Thyroid gland (tissue), 4 donors: ENCODE measurements at regions not wholly inside any gene's neighbourhood (a gene's known extent, or its start where the extent isn't known, plus 50 kb on each side); places are given as distances from the start of the nearest gene placed in this dataset.

Experiments
- POLR2A ChIP-seq, 2 donors: fragments of 450-650 bp; IDR thresholded peaks; one replicate each; pipeline ENCODE4 v1.6.1; 2017; ENCODE audit warnings: antibody characterized with exemption in 2 of 2, mild to moderate bottlenecking in 2 of 2, moderate library complexity in 1 of 2
- TF ChIP-seq, protein P1 (sequence below), 6 experiments: fragments of 200-600 bp in 3 of 6; fragments of 450-650 bp in 3 of 6; sonication (generic) in 3 of 6; IDR thresholded peaks; one replicate each; pipeline ENCODE4 v1.5.1; 2016 to 2019; ENCODE audit warnings: antibody characterized with exemption in 6 of 6, mild to moderate bottlenecking in 2 of 6, inconsistent platforms in 1 of 6, moderate library complexity in 1 of 6

DNA sequence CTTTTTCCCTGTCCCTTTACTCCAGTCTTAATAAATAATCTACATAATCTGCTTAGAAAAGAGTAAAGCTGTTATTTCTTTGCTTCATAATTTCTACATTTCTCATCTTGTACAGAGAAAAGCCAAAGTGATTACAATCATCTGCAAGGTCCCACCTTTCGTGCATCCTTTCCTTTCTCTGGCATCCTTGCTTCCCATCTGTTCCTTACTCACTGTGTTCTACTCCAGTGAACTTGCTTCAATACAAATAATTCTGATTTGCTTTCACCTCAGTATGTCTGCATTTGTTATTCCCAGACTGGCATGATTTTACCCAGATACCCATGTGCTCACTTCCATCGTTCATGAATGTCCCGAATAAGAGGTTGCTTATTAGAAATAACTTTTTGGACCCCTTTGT lies 99.4 kb upstream of the DSEL start:
- TF ChIP-seq, protein P1, sequence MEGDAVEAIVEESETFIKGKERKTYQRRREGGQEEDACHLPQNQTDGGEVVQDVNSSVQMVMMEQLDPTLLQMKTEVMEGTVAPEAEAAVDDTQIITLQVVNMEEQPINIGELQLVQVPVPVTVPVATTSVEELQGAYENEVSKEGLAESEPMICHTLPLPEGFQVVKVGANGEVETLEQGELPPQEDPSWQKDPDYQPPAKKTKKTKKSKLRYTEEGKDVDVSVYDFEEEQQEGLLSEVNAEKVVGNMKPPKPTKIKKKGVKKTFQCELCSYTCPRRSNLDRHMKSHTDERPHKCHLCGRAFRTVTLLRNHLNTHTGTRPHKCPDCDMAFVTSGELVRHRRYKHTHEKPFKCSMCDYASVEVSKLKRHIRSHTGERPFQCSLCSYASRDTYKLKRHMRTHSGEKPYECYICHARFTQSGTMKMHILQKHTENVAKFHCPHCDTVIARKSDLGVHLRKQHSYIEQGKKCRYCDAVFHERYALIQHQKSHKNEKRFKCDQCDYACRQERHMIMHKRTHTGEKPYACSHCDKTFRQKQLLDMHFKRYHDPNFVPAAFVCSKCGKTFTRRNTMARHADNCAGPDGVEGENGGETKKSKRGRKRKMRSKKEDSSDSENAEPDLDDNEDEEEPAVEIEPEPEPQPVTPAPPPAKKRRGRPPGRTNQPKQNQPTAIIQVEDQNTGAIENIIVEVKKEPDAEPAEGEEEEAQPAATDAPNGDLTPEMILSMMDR (IDR thresholded peaks at IDR 0.05): no peak
- no peak for TF ChIP-seq POLR2A (IDR thresholded peaks at IDR 0.05)
